ENCODE measurements at regions not wholly inside any gene's neighbourhood (a gene's known extent, or its start where the extent isn't known, plus 50 kb on each side); places are given as distances from the start of the nearest gene placed in this dataset.

- TF ChIP-seq POLR2AphosphoS5 (IDR thresholded peaks at IDR 0.05; ENCODE audit: borderline replicate concordance, low read depth, low read length): no peak
- no peak for TF ChIP-seq EZH2 (IDR thresholded peaks at IDR 0.05)
These were observed 95.3 kb upstream of the HIVEP3 start for GRCh38 chr1:42013881-42014470.

Data from SK-N-MC (cell line).